ENCODE measurements at regions not wholly inside any gene's neighbourhood (a gene's known extent, or its start where the extent isn't known, plus 50 kb on each side); places are given as distances from the start of the nearest gene placed in this dataset.
A peak's percentile ranks its signal among the peaks of the same experiment; 100 is the strongest.

GRCh38 chr7:155381852-155382801, 75.8 kb upstream of the EN2 start:
- H3K36me3 ChIP-seq (ENCODE audit: control insufficient read depth, insufficient read depth, low read length): no peaks in the 10 kb centered on the region
- H3K27me3 ChIP-seq (ENCODE audit: control insufficient read depth, insufficient read depth, low read length): peaks cover 30% of the 10 kb centered on the region
- H3K4me1 ChIP-seq (ENCODE audit: control insufficient read depth, insufficient read depth, low read length): peaks cover 4% of the 10 kb centered on the region
- BruUV-seq (replicated peaks): no TSS peak
- DNase-seq (ENCODE audit: low read depth, low spot score) (no peak), ATAC-seq (peak; percentile 31; the same call in 1 of the 2 replicates)
- no peak overlapping the region for H3K27ac ChIP-seq (ENCODE audit: low read length)
- no peak overlapping the region for H3K4me3 ChIP-seq (ENCODE audit: low read depth in 2 of 2, low read length in 2 of 2)
- in situ Hi-C loops (cut with HindIII; ENCODE audit: low pct_unique_long_range_greater_than_20kb, low sequenced_read_pairs): no loop called here
- intact Hi-C loops (cut with micrococcal nuclease; ENCODE audit: unreplicated experiment): loop anchor here (10.0 kb wide), 2 partner anchors 143 to 353 kb away; no protein-coding TSS in a partner anchor
- no peaks in the 10 kb centered on the region for H3K9me3 ChIP-seq (ENCODE audit: control insufficient read depth, insufficient read depth, low read depth, low read length)
- ChIA-PET CTCF (interaction anchor here (0.6 kb wide), 2 partner anchors 150 to 199 kb away, joined by 6 to 7 read pairs; no protein-coding TSS in a partner anchor), POLR2A (no interaction called here)
- no peak for TF ChIP-seq REST (IDR thresholded peaks at IDR 0.05; ENCODE audit: insufficient read depth in 1 of 2, low read depth in 2 of 2, low read length in 1 of 2)
- TF ChIP-seq SIN3A (IDR thresholded peaks at IDR 0.05; ENCODE audit: borderline replicate concordance, insufficient read depth, low read depth, low read length): no peak
- TF ChIP-seq POLR2AphosphoS5 (IDR thresholded peaks at IDR 0.05; ENCODE audit: low read depth, low read length): no peak
- TF ChIP-seq CTCF (IDR thresholded peaks at IDR 0.05): no peak
- no peak for TF ChIP-seq TCF7L2 (IDR thresholded peaks at IDR 0.05; ENCODE audit: low read depth, low read length)

- ChIA-PET POLR2A (no interaction called here), CTCF (no interaction called here)
- in situ Hi-C loops (cut with HindIII; ENCODE audit: low pct_unique_long_range_greater_than_20kb, low sequenced_read_pairs) (no loop called here), intact Hi-C loops (cut with micrococcal nuclease; ENCODE audit: unreplicated experiment) (loop anchor here (10.0 kb wide), 2 partner anchors 142 to 352 kb away; no protein-coding TSS in a partner anchor)
- ATAC-seq: no peak
- peaks cover 4% of the 10 kb centered on the region for H3K4me1 ChIP-seq (ENCODE audit: control insufficient read depth, insufficient read depth, low read length)
- TF ChIP-seq REST (IDR thresholded peaks at IDR 0.05; ENCODE audit: insufficient read depth in 1 of 2, low read depth in 2 of 2, low read length in 1 of 2): no peak
- no peak for TF ChIP-seq SIN3A (IDR thresholded peaks at IDR 0.05; ENCODE audit: borderline replicate concordance, insufficient read depth, low read depth, low read length)
- no peak for TF ChIP-seq TCF7L2 (IDR thresholded peaks at IDR 0.05; ENCODE audit: low read depth, low read length)
- TF ChIP-seq CTCF (IDR thresholded peaks at IDR 0.05): no peak
- no peak for TF ChIP-seq POLR2AphosphoS5 (IDR thresholded peaks at IDR 0.05; ENCODE audit: low read depth, low read length)
- H3K27me3 ChIP-seq (ENCODE audit: control insufficient read depth, insufficient read depth, low read length): peaks cover 24% of the 10 kb centered on the region; the same call in 1 of the 2 replicates
- no TSS peak for BruUV-seq (replicated peaks)
- no peaks in the 10 kb centered on the region for H3K36me3 ChIP-seq (ENCODE audit: control insufficient read depth, insufficient read depth, low read length)
- no peak for DNase-seq (ENCODE audit: low read depth, low spot score)
- H3K4me3 ChIP-seq (ENCODE audit: low read depth in 2 of 2, low read length in 2 of 2): no peak overlapping the region
- no peaks in the 10 kb centered on the region for H3K9me3 ChIP-seq (ENCODE audit: control insufficient read depth, insufficient read depth, low read depth, low read length)
- H3K27ac ChIP-seq (ENCODE audit: low read length): no peak overlapping the region
These were observed 75.1 kb upstream of the EN2 start for GRCh38 chr7:155382802-155383171.
